ENCODE measurements at regions not wholly inside any gene's neighbourhood (a gene's known extent, or its start where the extent isn't known, plus 50 kb on each side); places are given as distances from the start of the nearest gene placed in this dataset.

GRCh38 chr4:182113779-182114178, 129.4 kb upstream of the TENM3 start:
- Histone ChIP-seq H3K4me1 (ENCODE audit: control insufficient read depth in 1 of 2, insufficient read depth in 2 of 2, low read length in 2 of 2) (no peaks in the 10 kb centered on the region), H3K9ac (ENCODE audit: insufficient read depth, low read length, poor library complexity, severe bottlenecking) (no peak overlapping the region), H3K79me2 (ENCODE audit: insufficient read depth, low read length) (no peaks in the 10 kb centered on the region), H3K4me2 (replicated peaks; ENCODE audit: extremely low read depth, low read length, poor library complexity, severe bottlenecking) (no peak overlapping the region), H3K27ac (ENCODE audit: low read depth in 1 of 2, low read length in 2 of 2) (no peak overlapping the region), H3K36me3 (replicated peaks in 1 of 2; ENCODE audit: control insufficient read depth in 1 of 2, insufficient read depth in 2 of 2, low read length in 2 of 2) (no peaks in the 10 kb centered on the region), H3K27me3 (ENCODE audit: control insufficient read depth in 2 of 2, insufficient read depth in 2 of 2, low read length in 2 of 2) (no peaks in the 10 kb centered on the region), H3K4me3 (replicated peaks in 1 of 3; ENCODE audit: low read depth in 2 of 3, low read length in 3 of 3) (no peak overlapping the region), H3K9me3 (replicated peaks in 1 of 2; ENCODE audit: control insufficient read depth in 1 of 2, insufficient read depth in 1 of 2, low read length in 2 of 2) (no peaks in the 10 kb centered on the region), H4K20me1 (ENCODE audit: insufficient read depth, low read length) (no peaks in the 10 kb centered on the region), H2AFZ (ENCODE audit: insufficient read depth, low read depth, low read length, poor library complexity, severe bottlenecking) (no peak overlapping the region)
- Mint-ChIP-seq H3K36me3 (no peaks in the 10 kb centered on the region), H3K27ac (no peak overlapping the region), H3K27me3 (ENCODE audit: low read depth in 3 of 3) (peaks cover 0 to 2% (median 0%) of the 10 kb centered on the region in 3 donors), H3K9me3 (no peaks in the 10 kb centered on the region), H3K4me1 (no peaks in the 10 kb centered on the region), H3K4me3 (no peak overlapping the region)
- TF ChIP-seq CTCF (IDR thresholded peaks at IDR 0.05) = no peak
- intact Hi-C loops (cut with micrococcal nuclease) = no loop called here
- DNase-seq = no peak

- 67% methylated on average over 2 of the region's 7 CpGs for WGBS (ENCODE audit: insufficient coverage)
- Histone ChIP-seq H3K4me1 (ENCODE audit: control insufficient read depth in 1 of 2, insufficient read depth in 2 of 2, low read length in 2 of 2) (no peaks in the 10 kb centered on the region), H3K79me2 (ENCODE audit: insufficient read depth, low read length) (no peaks in the 10 kb centered on the region), H3K27me3 (ENCODE audit: control insufficient read depth in 2 of 2, insufficient read depth in 2 of 2, low read length in 2 of 2) (no peaks in the 10 kb centered on the region), H3K4me2 (replicated peaks; ENCODE audit: extremely low read depth, low read length, poor library complexity, severe bottlenecking) (no peak overlapping the region), H3K27ac (ENCODE audit: low read depth in 1 of 2, low read length in 2 of 2) (no peak overlapping the region), H3K36me3 (replicated peaks in 1 of 2; ENCODE audit: control insufficient read depth in 1 of 2, insufficient read depth in 2 of 2, low read length in 2 of 2) (no peaks in the 10 kb centered on the region), H3K9me3 (replicated peaks in 1 of 2; ENCODE audit: control insufficient read depth in 1 of 2, insufficient read depth in 1 of 2, low read length in 2 of 2) (peaks cover 0 to 7% of the 10 kb centered on the region in 2 donors), H2AFZ (ENCODE audit: insufficient read depth, low read depth, low read length, poor library complexity, severe bottlenecking) (no peak overlapping the region), H3K4me3 (replicated peaks in 1 of 3; ENCODE audit: low read depth in 2 of 3, low read length in 3 of 3) (no peak overlapping the region), H4K20me1 (ENCODE audit: insufficient read depth, low read length) (no peaks in the 10 kb centered on the region), H3K9ac (ENCODE audit: insufficient read depth, low read length, poor library complexity, severe bottlenecking) (no peak overlapping the region)
- TF ChIP-seq CTCF (IDR thresholded peaks at IDR 0.05) = no peak
- H3K4me3 Mint-ChIP-seq = no peak overlapping the region
- intact Hi-C loops (cut with micrococcal nuclease) = no loop called here
- H3K27me3 Mint-ChIP-seq (ENCODE audit: low read depth in 3 of 3) = peaks cover 0 to 2% (median 0%) of the 10 kb centered on the region in 3 donors
- no peaks in the 10 kb centered on the region for H3K4me1 Mint-ChIP-seq
- peaks cover 7 to 16% (median 10%) of the 10 kb centered on the region in 7 donors for H3K9me3 Mint-ChIP-seq
- no peak overlapping the region for H3K27ac Mint-ChIP-seq
- no peak for DNase-seq
- no peaks in the 10 kb centered on the region for H3K36me3 Mint-ChIP-seq
These were observed 118.8 kb upstream of the TENM3 start for GRCh38 chr4:182124359-182124758.

Measured in CD14-positive monocyte (primary cell).